WTC11 (cell line): ENCODE measurements at regions not wholly inside any gene's neighbourhood (a gene's known extent, or its start where the extent isn't known, plus 50 kb on each side); places are given as distances from the start of the nearest gene placed in this dataset.

Experiments used
- ATAC-seq: fragments of 200-7000 bp; cut with Tn5 transposase; 2 replicates; pipeline ENCODE4 v1.10.0; 2021; ENCODE audit warnings: mild to moderate bottlenecking, moderate library complexity
- CTCF ChIA-PET: fragments of 300-600 bp; sonication (Branson Sonifier 250); formaldehyde crosslinking; loops from one replicate; lab custom pipeline; 2021; ENCODE audit warnings: antibody characterized with exemption; lab: Charles Lee
- POLR2A ChIA-PET: fragments of 350-600 bp; sonication (Branson Sonifier 250); formaldehyde crosslinking; loops from one replicate; lab custom pipeline; 2021; ENCODE audit warnings: antibody characterized with exemption; lab: Charles Lee
- DNase-seq: peaks from one replicate; pipeline ENCODE4 v3.0.0; 2021; ENCODE audit warnings: low spot score
- H3K27ac Mint-ChIP-seq: 2 replicates; pipeline ENCODE4 v1.8.0; 2021; ENCODE audit warnings: mixed read lengths
- H3K27me3 Mint-ChIP-seq: 2 replicates; pipeline ENCODE4 v1.8.0; 2021; ENCODE audit warnings: low read depth, mild to moderate bottlenecking, moderate library complexity, mixed read lengths
- H3K36me3 Mint-ChIP-seq: 2 replicates; pipeline ENCODE4 v1.8.0; 2021; ENCODE audit warnings: mixed read lengths
- H3K4me1 Mint-ChIP-seq: 2 replicates; pipeline ENCODE4 v1.8.0; 2022; ENCODE audit warnings: mixed read lengths
- H3K4me3 Mint-ChIP-seq: 2 replicates; pipeline ENCODE4 v1.8.0; 2021; ENCODE audit warnings: mild to moderate bottlenecking, moderate library complexity, mixed read lengths
- H3K9me3 Mint-ChIP-seq: 2 replicates; pipeline ENCODE4 v1.8.0; 2021; ENCODE audit warnings: mixed read lengths
- AFF4 ChIP-seq: sonication (generic); formaldehyde crosslinking; IDR thresholded peaks from 2 replicates; pipeline ENCODE4 v1.8.1; 2023; ENCODE audit warnings: mild to moderate bottlenecking, missing genetic modification reagents, borderline replicate concordance
- CDX4 ChIP-seq: fragments of 250-450 bp; sonication (Bioruptor Pico); IDR thresholded peaks from 2 replicates; pipeline ENCODE4 v1.9.0; 2021; ENCODE audit warnings: moderate library complexity, mild to moderate bottlenecking, inconsistent platforms, borderline replicate concordance
- FOXK1 ChIP-seq: sonication (generic); formaldehyde crosslinking; IDR thresholded peaks from 2 replicates; pipeline ENCODE4 v1.8.0; 2022; ENCODE audit warnings: mild to moderate bottlenecking, moderate library complexity, missing genetic modification reagents
- FOXP4 ChIP-seq: sonication (generic); formaldehyde crosslinking; IDR thresholded peaks from 2 replicates; pipeline ENCODE4 v1.8.0; 2022; ENCODE audit warnings: mild to moderate bottlenecking, missing genetic modification reagents
- MAX ChIP-seq: sonication (generic); formaldehyde crosslinking; IDR thresholded peaks from 2 replicates; pipeline ENCODE4 v1.8.0; 2022; ENCODE audit warnings: mild to moderate bottlenecking, missing genetic modification reagents
- NFATC4 ChIP-seq: fragments of 250-450 bp; sonication (Bioruptor Pico); IDR thresholded peaks from 2 replicates; pipeline ENCODE4 v1.9.0; 2021; ENCODE audit warnings: mild to moderate bottlenecking
- RELA ChIP-seq: sonication (generic); formaldehyde crosslinking; IDR thresholded peaks from 2 replicates; pipeline ENCODE4 v1.8.1; 2022; ENCODE audit warnings: missing genetic modification reagents, mild to moderate bottlenecking, borderline replicate concordance
- RORB ChIP-seq: fragments of 250-450 bp; sonication (Bioruptor Pico); IDR thresholded peaks from 2 replicates; pipeline ENCODE4 v1.9.0; 2021; ENCODE audit warnings: mild to moderate bottlenecking
- ZBTB21 ChIP-seq: sonication (generic); formaldehyde crosslinking; IDR thresholded peaks from 2 replicates; pipeline ENCODE4 v1.8.1; 2023; ENCODE audit warnings: mild to moderate bottlenecking, missing genetic modification reagents, borderline replicate concordance
- ZNF219 ChIP-seq: sonication (generic); formaldehyde crosslinking; IDR thresholded peaks from 2 replicates; pipeline ENCODE4 v1.8.0; 2023; ENCODE audit warnings: missing genetic modification reagents, mild to moderate bottlenecking, borderline replicate concordance
- ZNF416 ChIP-seq: fragments of 250-450 bp; sonication (Bioruptor Pico); IDR thresholded peaks from 2 replicates; pipeline ENCODE4 v1.9.0; 2021; ENCODE audit warnings: mild to moderate bottlenecking, inconsistent platforms
- TF ChIP-seq, protein P1 (sequence below): sonication (generic); formaldehyde crosslinking; IDR thresholded peaks from 2 replicates; pipeline ENCODE4 v1.8.1; 2022; ENCODE audit warnings: mild to moderate bottlenecking, moderate library complexity, missing genetic modification reagents
- TF ChIP-seq, protein P2 (sequence below): fragments of 250-450 bp; sonication (Bioruptor Pico); conservative IDR thresholded peaks from 2 replicates; pipeline ENCODE4 v1.9.0; 2021; ENCODE audit warnings: mild to moderate bottlenecking
- TF ChIP-seq, protein P3 (sequence below): sonication (generic); formaldehyde crosslinking; IDR thresholded peaks from 2 replicates; pipeline ENCODE4 v1.8.1; 2023; ENCODE audit warnings: mild to moderate bottlenecking, missing genetic modification reagents, moderate library complexity

GRCh38 chr20:55354720-55355119 is 650.6 kb downstream of the CBLN4 start (continued):
- TF ChIP-seq ZBTB21 (no peak), RELA (CRISPR knock-in tag) (no peak), FOXK1 (CRISPR knock-in tag) (no peak), ZNF416 (CRISPR knock-in tag) (no peak)
- TF ChIP-seq, protein P1, sequence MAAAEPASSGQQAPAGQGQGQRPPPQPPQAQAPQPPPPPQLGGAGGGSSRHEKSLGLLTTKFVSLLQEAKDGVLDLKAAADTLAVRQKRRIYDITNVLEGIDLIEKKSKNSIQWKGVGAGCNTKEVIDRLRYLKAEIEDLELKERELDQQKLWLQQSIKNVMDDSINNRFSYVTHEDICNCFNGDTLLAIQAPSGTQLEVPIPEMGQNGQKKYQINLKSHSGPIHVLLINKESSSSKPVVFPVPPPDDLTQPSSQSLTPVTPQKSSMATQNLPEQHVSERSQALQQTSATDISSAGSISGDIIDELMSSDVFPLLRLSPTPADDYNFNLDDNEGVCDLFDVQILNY (CRISPR knock-in tag) = no peak

DNA sequence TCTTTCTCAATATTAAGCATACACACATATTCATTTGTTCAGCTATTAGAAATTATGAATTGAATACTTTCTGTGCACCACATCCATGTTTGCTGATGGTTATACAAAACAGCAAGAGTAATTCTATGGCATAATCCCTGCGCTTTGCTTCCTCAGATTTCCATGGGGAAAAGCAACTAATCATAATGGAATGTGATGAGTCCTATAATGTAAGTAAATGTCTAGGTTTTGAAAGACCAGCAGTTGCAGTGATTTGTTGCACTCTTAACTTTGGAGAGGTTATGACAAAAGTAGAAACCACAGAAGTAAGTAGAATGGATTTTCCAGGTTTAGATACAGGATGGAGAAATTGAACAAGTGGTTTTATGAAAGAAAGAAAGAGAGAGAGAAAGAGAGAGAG is 652.1 kb downstream of the CBLN4 start:
- no peaks in the 10 kb centered on the region for H3K4me1 Mint-ChIP-seq
- H3K9me3 Mint-ChIP-seq = peaks cover 85% of the 10 kb centered on the region
- DNase-seq (no peak), ATAC-seq (no peak)
- H3K36me3 Mint-ChIP-seq = peaks cover 74% of the 10 kb centered on the region
- no peak overlapping the region for H3K4me3 Mint-ChIP-seq
- H3K27ac Mint-ChIP-seq = no peak overlapping the region
- peaks cover 8% of the 10 kb centered on the region for H3K27me3 Mint-ChIP-seq
- POLR2A ChIA-PET = no interaction called here
- TF ChIP-seq, protein P2, sequence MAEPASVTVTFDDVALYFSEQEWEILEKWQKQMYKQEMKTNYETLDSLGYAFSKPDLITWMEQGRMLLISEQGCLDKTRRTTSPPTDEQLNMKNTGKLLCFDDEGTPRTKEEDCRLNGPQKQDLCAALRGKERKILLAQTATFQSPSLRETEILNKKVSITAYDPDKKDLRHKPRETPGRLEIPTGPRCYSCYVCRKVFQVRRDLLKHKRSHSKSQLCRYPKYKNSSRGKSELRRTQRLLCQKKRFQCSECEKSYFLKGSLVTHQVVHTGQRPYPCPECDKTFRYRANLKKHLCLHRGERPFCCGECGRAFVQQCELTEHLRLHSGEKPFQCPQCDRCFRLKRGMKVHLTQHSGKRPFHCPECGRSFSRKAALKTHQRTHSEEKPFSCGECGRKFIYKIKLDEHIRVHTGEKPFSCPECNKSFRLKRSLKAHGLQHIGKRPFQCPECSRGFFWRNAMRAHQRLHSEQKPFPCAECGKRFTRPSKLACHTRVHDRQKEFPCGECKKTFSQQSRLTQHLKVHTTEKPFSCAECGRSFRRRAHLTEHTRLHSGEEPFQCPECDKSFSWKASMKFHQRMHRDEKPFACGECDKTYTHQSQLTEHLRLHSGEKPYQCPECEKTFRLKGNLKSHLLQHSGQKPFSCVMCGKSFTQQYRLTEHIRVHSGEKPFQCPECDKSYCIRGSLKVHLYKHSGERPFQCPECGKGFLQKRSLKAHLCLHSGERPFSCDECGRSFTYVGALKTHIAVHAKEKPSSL (CRISPR knock-in tag) = no peak
- TF ChIP-seq, protein P3, sequence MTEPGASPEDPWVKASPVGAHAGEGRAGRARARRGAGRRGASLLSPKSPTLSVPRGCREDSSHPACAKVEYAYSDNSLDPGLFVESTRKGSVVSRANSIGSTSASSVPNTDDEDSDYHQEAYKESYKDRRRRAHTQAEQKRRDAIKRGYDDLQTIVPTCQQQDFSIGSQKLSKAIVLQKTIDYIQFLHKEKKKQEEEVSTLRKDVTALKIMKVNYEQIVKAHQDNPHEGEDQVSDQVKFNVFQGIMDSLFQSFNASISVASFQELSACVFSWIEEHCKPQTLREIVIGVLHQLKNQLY (CRISPR knock-in tag) = no peak
- TF ChIP-seq RORB (CRISPR knock-in tag) = no peak
- TF ChIP-seq CDX4 = no peak
- TF ChIP-seq FOXP4 = no peak
- no peak for TF ChIP-seq NFATC4 (CRISPR knock-in tag)
- no peak for TF ChIP-seq MAX (CRISPR knock-in tag)
- TF ChIP-seq AFF4 (CRISPR knock-in tag) = no peak
- no peak for TF ChIP-seq ZNF219 (CRISPR knock-in tag)
- CTCF ChIA-PET = no interaction called here
